Keratinocyte (primary cell): ENCODE measurements at regions not wholly inside any gene's neighbourhood (a gene's known extent, or its start where the extent isn't known, plus 50 kb on each side); places are given as distances from the start of the nearest gene placed in this dataset.

Experiments used
- DNase-seq: peaks from one replicate; pipeline ENCODE4 v3.0.0-alpha.2; 2011; ENCODE audit warnings: low read depth, missing footprints, low spot score
- FAIRE-seq: peaks from 2 replicates; lab custom pipeline; 2011; peaks lifted over from hg19 to GRCh38; lab: Jason Lieb, UNC
- H2AFZ ChIP-seq: 2 replicates; pipeline ENCODE4 v1.6.0; 2012; ENCODE audit warnings: low read length, control low read depth, inconsistent platforms; ENCODE audit not compliant: control insufficient read depth
- H3K27ac ChIP-seq: 2 replicates; pipeline ENCODE4 v1.5.1; 2011; ENCODE audit warnings: low read length; ENCODE audit not compliant: control insufficient read depth, insufficient read depth
- H3K27me3 ChIP-seq: 3 replicates; pipeline ENCODE4 v1.6.0; 2011; ENCODE audit warnings: low read length; ENCODE audit not compliant: control insufficient read depth, insufficient read depth; ENCODE audit errors: extremely low read depth
- H3K36me3 ChIP-seq, 2 experiments: 2 replicates in 1 of 2; 3 replicates in 1 of 2; pipeline ENCODE4 v1.5.1; 2011; ENCODE audit warnings: low read length in 2 of 2, mild to moderate bottlenecking in 1 of 2; ENCODE audit not compliant: control insufficient read depth in 2 of 2, insufficient read depth in 2 of 2; ENCODE audit errors: extremely low read depth in 1 of 2
- H3K4me1 ChIP-seq: 3 replicates; pipeline ENCODE4 v1.5.1; 2011; ENCODE audit warnings: low read length; ENCODE audit not compliant: control insufficient read depth, insufficient read depth; ENCODE audit errors: extremely low read depth
- H3K4me2 ChIP-seq: 3 replicates; pipeline ENCODE4 v1.6.0; 2011; ENCODE audit warnings: low read depth, low read length; ENCODE audit not compliant: control insufficient read depth, insufficient read depth; ENCODE audit errors: extremely low read depth
- H3K4me3 ChIP-seq, 3 experiments: fragments of 200-600 bp in 1 of 3; sonication (generic) in 1 of 3; 2 replicates in 2 of 3; 3 replicates in 1 of 3; pipeline ENCODE4 v1.5.1; 2011 to 2016; ENCODE audit warnings: low read length in 3 of 3, mild to moderate bottlenecking in 3 of 3, control low read depth in 2 of 3, inconsistent platforms in 1 of 3, low read depth in 1 of 3, mixed read lengths in 1 of 3, mixed run types in 1 of 3, moderate library complexity in 1 of 3; ENCODE audit not compliant: control insufficient read depth in 2 of 3, insufficient read depth in 2 of 3; ENCODE audit errors: extremely low read depth in 1 of 3
- H3K79me2 ChIP-seq: 2 replicates; pipeline ENCODE4 v1.6.0; 2012; ENCODE audit warnings: low read length; ENCODE audit not compliant: control insufficient read depth, insufficient read depth
- H3K9ac ChIP-seq: 3 replicates; pipeline ENCODE4 v1.6.0; 2011; ENCODE audit warnings: low read length; ENCODE audit not compliant: control insufficient read depth, insufficient read depth; ENCODE audit errors: extremely low read depth
- H3K9me1 ChIP-seq: 3 replicates; pipeline ENCODE4 v1.6.0; 2011; ENCODE audit warnings: low read length; ENCODE audit not compliant: control insufficient read depth, insufficient read depth; ENCODE audit errors: extremely low read depth
- H3K9me3 ChIP-seq: 2 replicates; pipeline ENCODE4 v1.5.1; 2012; ENCODE audit warnings: low read depth, low read length; ENCODE audit not compliant: control insufficient read depth
- H4K20me1 ChIP-seq: 3 replicates; pipeline ENCODE4 v1.6.0; 2011; ENCODE audit warnings: low read length; ENCODE audit not compliant: control insufficient read depth, insufficient read depth; ENCODE audit errors: extremely low read depth
- CTCF ChIP-seq, 3 experiments: IDR thresholded peaks in 1 of 3; conservative IDR thresholded peaks in 1 of 3; optimal IDR thresholded peaks in 1 of 3; 2 replicates in 2 of 3; 3 replicates in 1 of 3; pipeline versions ENCODE3 to v1.5.1; 2011; ENCODE audit warnings: low read length in 3 of 3, mild to moderate bottlenecking in 3 of 3, moderate library complexity in 2 of 3, control low read depth in 1 of 3, inconsistent platforms in 1 of 3; ENCODE audit not compliant: insufficient read depth in 2 of 3; ENCODE audit errors: extremely low read depth in 1 of 3
- EZH2 ChIP-seq: IDR thresholded peaks from one replicate; pipeline ENCODE4 v1.6.1; 2012; ENCODE audit warnings: inconsistent platforms, mild to moderate bottlenecking, low read length, moderate library complexity
- dilution Hi-C: fragments of 300-500 bp; cut with MboI; formaldehyde crosslinking; loops from one replicate; pipeline ENCODE4 v1.7.0; 2020; ENCODE audit warnings: low sequenced_read_pairs; ENCODE audit not compliant: extremely low pct_ligation_motif_present

- H3K27ac ChIP-seq, result no peak overlapping the region
- no peak overlapping the region for H2AFZ ChIP-seq
- no peak overlapping the region for H3K4me3 ChIP-seq
- no peaks in the 10 kb centered on the region for H3K36me3 ChIP-seq
- no peak overlapping the region for H3K9ac ChIP-seq
- no peaks in the 10 kb centered on the region for H4K20me1 ChIP-seq
- no peaks in the 10 kb centered on the region for H3K79me2 ChIP-seq
- no peak for FAIRE-seq
- DNase-seq, result no peak
- TF ChIP-seq EZH2 (no peak), CTCF (optimal IDR thresholded peaks at IDR 0.05 in 1 of 3, IDR thresholded peaks at IDR 0.05 in 1 of 3, conservative IDR thresholded peaks at IDR 0.05 in 1 of 3; ENCODE audit: extremely low read depth in 1 of 3, insufficient read depth in 2 of 3, low read length in 3 of 3) (no peak)
- no peaks in the 10 kb centered on the region for H3K9me1 ChIP-seq
- dilution Hi-C loops, result no loop called here
- H3K9me3 ChIP-seq, result no peaks in the 10 kb centered on the region
- H3K4me2 ChIP-seq, result no peak overlapping the region
- no peaks in the 10 kb centered on the region for H3K27me3 ChIP-seq
- H3K4me1 ChIP-seq, result no peaks in the 10 kb centered on the region
Measured at GRCh38 chr12:107600581-107601144, 84.9 kb upstream of the PWP1 start.

- no peak for FAIRE-seq
- dilution Hi-C loops, result no loop called here
- no peaks in the 10 kb centered on the region for H3K79me2 ChIP-seq
Measured at GRCh38 chr12:107602446-107602845, 83.2 kb upstream of the PWP1 start.

More at GRCh38 chr12:107602446-107602845, 83.2 kb upstream of the PWP1 start:
- TF ChIP-seq EZH2, result no peak
- no peak for TF ChIP-seq CTCF (optimal IDR thresholded peaks at IDR 0.05 in 1 of 3, IDR thresholded peaks at IDR 0.05 in 1 of 3, conservative IDR thresholded peaks at IDR 0.05 in 1 of 3; ENCODE audit: extremely low read depth in 1 of 3, insufficient read depth in 2 of 3, low read length in 3 of 3)
- H3K4me2 ChIP-seq, result no peak overlapping the region
- H3K36me3 ChIP-seq, result no peaks in the 10 kb centered on the region
- H3K9me1 ChIP-seq, result no peaks in the 10 kb centered on the region
- no peaks in the 10 kb centered on the region for H3K4me1 ChIP-seq
- H2AFZ ChIP-seq, result no peak overlapping the region
- H3K9me3 ChIP-seq, result no peaks in the 10 kb centered on the region
- H3K4me3 ChIP-seq, result no peak overlapping the region
- H3K9ac ChIP-seq, result no peak overlapping the region
- H3K27ac ChIP-seq, result no peak overlapping the region
- no peak for DNase-seq
- no peaks in the 10 kb centered on the region for H3K27me3 ChIP-seq
- no peaks in the 10 kb centered on the region for H4K20me1 ChIP-seq
